T-helper 2 cell (primary cell): ENCODE measurements at regions not wholly inside any gene's neighbourhood (a gene's known extent, or its start where the extent isn't known, plus 50 kb on each side); places are given as distances from the start of the nearest gene placed in this dataset.

Source experiments
- DNase-seq, 5 experiments: peaks; one replicate each; pipeline versions ENCODE4 v3.0.0 to v3.0.0-alpha.2; 2012 to 2022

- DNase-seq = no peak
Measured at GRCh38 chr13:22018076-22018835, 347.4 kb downstream of the FGF9 start.

GRCh38 chr13:22018836-22019210 lies 347.9 kb downstream of the FGF9 start:
- peak in 1 of 5 experiments; percentile 22 for DNase-seq

DNA sequence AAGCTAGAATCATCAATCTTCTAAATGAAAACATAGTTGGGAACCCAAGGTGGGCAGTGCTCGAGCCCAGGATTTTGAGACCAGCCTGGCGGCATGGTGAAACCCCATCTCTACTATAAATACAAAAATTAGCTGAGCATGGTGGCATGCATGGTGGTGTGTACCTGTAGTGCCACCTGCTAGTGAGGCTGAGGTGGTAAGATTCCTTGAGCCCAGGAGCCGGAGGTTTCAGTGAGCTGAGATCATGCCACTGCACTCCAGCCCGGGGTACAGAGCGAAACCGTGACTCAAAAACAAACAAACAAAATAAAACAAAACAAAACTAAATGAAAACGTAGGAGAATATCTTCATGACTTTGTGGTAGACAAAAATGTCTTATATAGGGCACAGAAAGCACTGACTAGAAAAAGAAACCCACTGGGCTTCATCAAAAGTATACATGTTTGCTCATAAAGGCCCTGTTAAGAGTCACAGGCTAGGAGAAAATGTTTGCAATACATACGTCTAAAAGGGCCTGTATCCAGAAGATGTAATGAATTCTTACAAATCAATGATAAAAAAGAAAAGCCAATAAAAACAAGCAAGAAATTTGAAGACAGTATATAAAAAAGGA lies 353.6 kb downstream of the FGF9 start:
- no peak for DNase-seq

- no peak for DNase-seq
Measured at GRCh38 chr13:22027566-22027965, 356.7 kb downstream of the FGF9 start.

GRCh38 chr13:22028831-22029230 lies 358.0 kb downstream of the FGF9 start:
- no peak for DNase-seq

- DNase-seq = no peak
Measured at GRCh38 chr13:22030321-22030720, 359.4 kb downstream of the FGF9 start.

DNA sequence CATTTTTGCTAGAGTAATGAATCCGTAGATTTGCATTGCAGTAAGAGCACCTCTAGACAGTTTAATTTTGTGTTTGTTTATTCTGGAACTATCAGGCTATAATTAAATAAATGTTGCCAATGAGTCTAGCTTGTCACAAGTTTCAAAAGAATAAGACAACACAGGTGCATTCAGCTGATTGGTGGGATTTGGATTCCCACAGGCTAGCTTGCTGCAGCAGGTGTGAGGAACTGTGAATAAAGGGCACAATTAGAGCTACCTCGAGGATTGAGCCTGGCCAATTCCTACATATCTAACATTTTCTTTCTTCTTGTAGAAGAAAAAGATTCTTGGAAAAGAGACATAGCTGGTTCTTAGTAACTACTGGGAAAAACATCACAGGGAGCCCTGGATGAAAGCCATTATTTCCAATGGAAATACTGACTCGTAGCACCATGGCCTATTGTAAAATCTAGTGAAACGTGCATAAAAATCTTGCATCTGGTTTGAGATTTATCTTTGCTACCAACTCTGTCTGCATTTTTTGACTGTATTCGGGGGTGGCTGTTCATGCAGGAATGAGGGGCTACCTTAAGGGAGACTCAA lies 360.9 kb downstream of the FGF9 start:
- DNase-seq = no peak

- DNase-seq = no peak
Measured at GRCh38 chr13:22032905-22033304, 362.0 kb downstream of the FGF9 start.

GRCh38 chr13:22039961-22040360 lies 369.1 kb downstream of the FGF9 start:
- DNase-seq = no peak

DNA sequence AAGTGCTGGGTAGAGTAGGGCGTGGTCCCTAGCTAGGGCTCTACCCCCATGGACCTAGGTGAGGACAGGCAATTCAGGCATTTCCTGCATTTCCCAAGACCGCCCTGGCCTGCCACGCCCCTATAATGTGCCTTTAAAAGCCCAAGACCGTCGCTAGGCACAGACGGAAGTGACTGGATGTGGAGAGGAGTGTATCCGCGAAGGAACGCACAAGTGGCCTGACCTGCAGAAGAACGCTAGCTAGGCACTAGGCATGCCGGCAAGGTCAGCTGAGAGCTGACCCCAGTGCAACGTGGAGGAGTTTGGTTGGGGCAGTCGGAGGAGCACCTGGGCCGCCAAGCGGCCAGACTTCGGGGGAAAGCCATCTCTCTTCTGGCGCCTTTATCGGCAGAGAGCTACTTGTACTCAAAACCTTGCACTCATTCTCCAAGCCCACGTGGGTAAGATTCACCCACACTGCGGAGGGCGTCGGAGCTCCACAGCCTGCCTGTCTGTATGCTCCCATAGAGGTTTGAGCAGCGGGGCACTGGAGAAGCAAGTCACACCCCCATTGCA lies 370.0 kb downstream of the FGF9 start:
- peak in 2 of 5 experiments; percentile 36 to 44 for DNase-seq

DNA sequence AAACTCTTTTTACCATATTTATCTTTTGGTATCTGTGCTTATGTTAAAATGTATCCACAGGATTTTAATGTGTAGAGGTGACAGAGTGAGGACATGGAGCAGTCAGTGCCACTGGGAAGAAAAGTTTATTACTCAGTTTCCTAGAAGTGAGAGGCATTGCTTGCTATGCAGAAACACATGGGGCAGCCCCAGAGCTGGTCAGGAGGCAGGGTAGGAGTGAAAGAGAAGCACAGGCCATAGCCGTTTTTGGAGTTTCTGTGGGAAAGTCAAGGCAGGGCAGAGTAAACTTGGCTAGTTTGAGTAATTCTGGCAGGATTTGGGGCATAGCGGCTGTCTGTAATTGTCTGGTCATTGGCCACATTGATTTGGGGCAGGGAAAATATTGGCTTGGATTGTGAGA lies 370.9 kb downstream of the FGF9 start:
- DNase-seq = no peak

GRCh38 chr13:22047082-22047784 lies 376.4 kb downstream of the FGF9 start:
- no peak for DNase-seq

- DNase-seq = no peak
Measured at GRCh38 chr13:22047785-22048104, 376.9 kb downstream of the FGF9 start.

GRCh38 chr13:22049384-22049783 lies 378.5 kb downstream of the FGF9 start:
- no peak for DNase-seq

DNA sequence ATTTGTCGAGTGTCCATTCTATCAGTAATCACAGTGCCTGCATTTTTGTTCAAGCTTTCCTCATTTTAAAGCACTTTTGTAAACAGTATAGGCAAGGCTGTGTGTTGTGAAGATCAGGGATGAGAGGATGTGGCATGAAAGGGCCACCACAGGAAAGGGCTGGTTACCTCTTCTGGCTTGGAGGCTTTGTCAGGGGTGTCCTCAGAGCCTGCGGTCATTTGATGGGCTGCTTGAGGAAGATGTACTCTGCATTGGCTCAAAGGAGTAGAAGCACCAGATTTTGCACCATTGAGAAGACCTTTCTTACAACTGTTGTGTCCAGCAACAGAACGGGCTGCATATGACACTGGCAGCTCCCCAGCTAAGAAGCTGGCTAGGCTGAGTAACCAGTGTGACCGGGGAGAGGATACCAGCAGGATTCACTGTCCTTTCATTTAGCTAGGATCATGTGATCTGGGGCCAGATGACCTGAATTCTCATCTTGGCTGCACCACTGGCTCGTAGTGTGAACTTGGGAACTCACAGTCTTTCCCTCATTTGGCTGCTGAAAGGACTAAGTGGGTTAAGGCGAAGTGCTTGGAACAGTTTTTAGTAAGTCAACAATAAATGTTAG lies 380.2 kb downstream of the FGF9 start:
- peak in 1 of 5 experiments; percentile 63 for DNase-seq

DNA sequence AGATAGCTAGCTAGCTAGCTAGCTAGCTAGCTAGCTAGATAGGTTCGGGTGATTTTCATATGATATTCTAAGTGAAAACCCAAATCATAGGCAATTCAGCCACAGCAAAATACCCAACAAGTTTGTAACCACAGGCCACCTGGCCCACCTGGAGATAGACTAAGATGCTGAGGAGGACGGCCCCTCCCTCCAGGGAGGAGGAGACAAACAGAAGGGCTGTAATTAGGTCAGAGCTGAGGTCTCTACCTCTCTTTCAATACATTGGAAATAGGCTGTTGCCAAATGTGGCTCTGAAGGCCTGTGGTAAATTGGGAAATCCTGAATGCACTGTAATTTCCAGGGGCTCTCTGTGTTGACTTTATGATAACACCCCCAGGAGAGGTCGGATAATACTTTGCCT lies 382.2 kb downstream of the FGF9 start:
- DNase-seq = no peak

GRCh38 chr13:22055259-22055658 lies 384.4 kb downstream of the FGF9 start:
- no peak for DNase-seq

GRCh38 chr13:22060187-22060586 lies 389.3 kb downstream of the FGF9 start:
- no peak for DNase-seq

DNA sequence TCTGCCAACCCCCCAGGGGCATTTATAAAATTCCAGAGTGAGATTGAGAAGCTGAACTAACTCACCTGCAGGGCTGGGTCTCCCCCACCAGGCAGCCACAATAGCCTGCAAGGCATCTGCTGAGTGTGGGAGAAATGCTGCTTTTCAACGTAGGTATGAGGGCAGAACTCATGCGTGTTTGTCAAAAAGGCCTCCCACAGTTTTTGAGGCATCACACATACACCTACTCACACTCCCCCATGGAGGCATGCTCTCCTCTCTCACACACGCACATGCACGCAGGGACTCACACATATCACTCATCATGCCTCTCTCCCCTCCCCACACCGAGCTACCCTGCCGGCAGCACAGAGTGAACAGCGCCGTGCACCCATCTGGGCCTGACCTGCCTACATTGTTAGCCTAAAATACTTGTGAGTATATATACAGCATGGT lies 390.5 kb downstream of the FGF9 start:
- DNase-seq = peak in 3 of 5 experiments; percentile 37 to 88 (median 45)

GRCh38 chr13:22061806-22062391 lies 391.0 kb downstream of the FGF9 start:
- DNase-seq = peak in 2 of 5 experiments; percentile 67 to 86

DNA sequence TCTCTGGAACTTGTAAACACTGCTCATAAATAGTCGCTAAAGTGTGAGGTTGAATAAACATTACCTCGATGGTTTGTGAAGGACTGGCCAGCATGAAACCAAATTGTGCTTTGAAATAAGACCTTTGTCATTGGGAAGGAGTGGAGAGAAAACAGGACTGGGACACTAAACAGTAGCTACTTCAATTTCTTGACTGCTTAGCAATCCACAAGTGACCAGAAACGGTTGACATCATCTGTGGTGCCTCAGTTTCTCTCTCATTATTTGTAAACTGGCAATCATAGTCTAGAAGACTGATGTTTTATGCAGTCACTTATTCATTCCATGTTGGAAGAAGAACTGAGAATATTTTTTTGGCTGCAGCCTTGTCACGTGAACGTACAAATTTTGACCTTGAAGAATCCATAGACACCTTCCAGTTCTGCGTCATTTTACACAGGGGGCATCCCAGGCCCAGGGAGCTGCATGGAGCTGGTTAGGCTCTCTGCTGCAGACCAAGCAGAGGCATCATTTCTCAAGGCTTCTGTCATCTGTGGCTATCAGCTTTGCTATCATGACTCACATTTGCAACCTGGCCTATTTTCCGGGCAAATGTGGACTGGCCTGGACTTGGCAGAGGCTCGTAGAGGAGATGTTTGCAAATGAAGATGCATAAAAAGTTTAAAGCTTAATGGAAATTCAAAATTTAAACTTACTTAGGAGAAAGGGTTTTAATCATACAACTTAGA lies 391.8 kb downstream of the FGF9 start:
- DNase-seq = peak in 1 of 5 experiments; percentile 25
